Adrenal gland (tissue), 5 donors: ENCODE measurements at regions not wholly inside any gene's neighbourhood (a gene's known extent, or its start where the extent isn't known, plus 50 kb on each side); places are given as distances from the start of the nearest gene placed in this dataset.

Experiments used
- CTCF ChIP-seq, 6 experiments: fragments of 450-650 bp in 4 of 6; fragments of 200-600 bp in 2 of 6; sonication (generic) in 1 of 6; IDR thresholded peaks; 1 replicate in 5 of 6; 2 replicates in 1 of 6; pipeline versions ENCODE4 v1.5.1 to v1.8.0; 2016 to 2021; ENCODE audit warnings: antibody characterized with exemption in 6 of 6, mild to moderate bottlenecking in 2 of 6, moderate library complexity in 1 of 6
- POLR2A ChIP-seq, 2 donors: fragments of 450-650 bp; IDR thresholded peaks; one replicate each; pipeline ENCODE4 v1.6.1; 2017; ENCODE audit warnings: antibody characterized with exemption in 2 of 2, mild to moderate bottlenecking in 2 of 2, moderate library complexity in 1 of 2
- donor health status: DM: no; HTN: no; CAD: no.

- TF ChIP-seq CTCF (IDR thresholded peaks at IDR 0.05) (no peak), POLR2A (IDR thresholded peaks at IDR 0.05) (no peak)
Measured at GRCh38 chr4:165678236-165678935, 194.7 kb upstream of the TLL1 start.
